ENCODE measurements at regions not wholly inside any gene's neighbourhood (a gene's known extent, or its start where the extent isn't known, plus 50 kb on each side); places are given as distances from the start of the nearest gene placed in this dataset.

- TF ChIP-seq REST (IDR thresholded peaks at IDR 0.05; ENCODE audit: low read depth, low read length) (no peak), GABPA (IDR thresholded peaks at IDR 0.05; ENCODE audit: low read depth) (no peak), POLR2AphosphoS5 (IDR thresholded peaks at IDR 0.05; ENCODE audit: low read depth, low read length) (no peak), CTCF (IDR thresholded peaks at IDR 0.05) (no peak), YY1 (IDR thresholded peaks at IDR 0.05; ENCODE audit: low read depth) (no peak), EP300 (IDR thresholded peaks at IDR 0.05; ENCODE audit: borderline replicate concordance in 1 of 2, low read depth in 1 of 2, low read length in 1 of 2) (no peak), FOXM1 (IDR thresholded peaks at IDR 0.05; ENCODE audit: low read depth) (no peak), MXI1 (IDR thresholded peaks at IDR 0.05; ENCODE audit: low read depth, low read length) (no peak), RXRA (IDR thresholded peaks at IDR 0.05; ENCODE audit: borderline replicate concordance, low read depth) (no peak), JUND (IDR thresholded peaks at IDR 0.05) (no peak), TAF1 (IDR thresholded peaks at IDR 0.05; ENCODE audit: borderline replicate concordance, low read depth, low read length) (no peak), CHD2 (IDR thresholded peaks at IDR 0.05; ENCODE audit: low read length, partially characterized antibody) (no peak), FOXJ3 (CRISPR knock-in tag; IDR thresholded peaks at IDR 0.05) (no peak)
- TF ChIP-seq, protein P1, sequence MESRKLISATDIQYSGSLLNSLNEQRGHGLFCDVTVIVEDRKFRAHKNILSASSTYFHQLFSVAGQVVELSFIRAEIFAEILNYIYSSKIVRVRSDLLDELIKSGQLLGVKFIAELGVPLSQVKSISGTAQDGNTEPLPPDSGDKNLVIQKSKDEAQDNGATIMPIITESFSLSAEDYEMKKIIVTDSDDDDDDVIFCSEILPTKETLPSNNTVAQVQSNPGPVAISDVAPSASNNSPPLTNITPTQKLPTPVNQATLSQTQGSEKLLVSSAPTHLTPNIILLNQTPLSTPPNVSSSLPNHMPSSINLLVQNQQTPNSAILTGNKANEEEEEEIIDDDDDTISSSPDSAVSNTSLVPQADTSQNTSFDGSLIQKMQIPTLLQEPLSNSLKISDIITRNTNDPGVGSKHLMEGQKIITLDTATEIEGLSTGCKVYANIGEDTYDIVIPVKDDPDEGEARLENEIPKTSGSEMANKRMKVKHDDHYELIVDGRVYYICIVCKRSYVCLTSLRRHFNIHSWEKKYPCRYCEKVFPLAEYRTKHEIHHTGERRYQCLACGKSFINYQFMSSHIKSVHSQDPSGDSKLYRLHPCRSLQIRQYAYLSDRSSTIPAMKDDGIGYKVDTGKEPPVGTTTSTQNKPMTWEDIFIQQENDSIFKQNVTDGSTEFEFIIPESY (IDR thresholded peaks at IDR 0.05; ENCODE audit: borderline replicate concordance, low read depth): no peak
These were observed 616.0 kb downstream of the NUP35 start for GRCh38 chr2:183740241-183740640.

Data from SK-N-SH (cell line).